Transverse colon (tissue), 4 donors: ENCODE measurements at regions not wholly inside any gene's neighbourhood (a gene's known extent, or its start where the extent isn't known, plus 50 kb on each side); places are given as distances from the start of the nearest gene placed in this dataset.

Experiments
- CTCF ChIP-seq, 5 experiments: fragments of 200-600 bp in 3 of 5; fragments of 450-650 bp in 2 of 5; sonication (generic) in 3 of 5; IDR thresholded peaks; 1 replicate in 2 of 5; 2 replicates in 3 of 5; pipeline ENCODE4 v1.5.1; 2016 to 2017; ENCODE audit warnings: antibody characterized with exemption in 5 of 5, inconsistent platforms in 3 of 5, mild to moderate bottlenecking in 2 of 5, moderate library complexity in 1 of 5
- EP300 ChIP-seq: sonication (generic); formaldehyde crosslinking; IDR thresholded peaks from one replicate; pipeline ENCODE4 v1.6.1; 2017; ENCODE audit warnings: antibody characterized with exemption, low read depth
- POLR2A ChIP-seq: fragments of 450-650 bp; IDR thresholded peaks from one replicate; pipeline ENCODE4 v1.6.1; 2016; ENCODE audit warnings: antibody characterized with exemption, mild to moderate bottlenecking, moderate library complexity
- POLR2AphosphoS5 ChIP-seq, 3 donors: sonication (generic); formaldehyde crosslinking; IDR thresholded peaks; one replicate each; pipeline ENCODE4 v1.6.1; 2016; ENCODE audit warnings: antibody characterized with exemption in 3 of 3

GRCh38 chr1:47637111-47637685, 199.4 kb downstream of the FOXD2 start:
- TF ChIP-seq CTCF (IDR thresholded peaks at IDR 0.05) (no peak), POLR2A (no peak), POLR2AphosphoS5 (IDR thresholded peaks at IDR 0.05) (no peak), EP300 (no peak)
